Activated naive CD8-positive, alpha-beta T cell (primary cell): ENCODE measurements at regions not wholly inside any gene's neighbourhood (a gene's known extent, or its start where the extent isn't known, plus 50 kb on each side); places are given as distances from the start of the nearest gene placed in this dataset.

Source experiments
- H3K27ac Mint-ChIP-seq: one replicate; pipeline ENCODE4 v1.8.0; 2021; ENCODE audit warnings: mixed read lengths
- H3K27me3 Mint-ChIP-seq: one replicate; pipeline ENCODE4 v1.8.0; 2021; ENCODE audit warnings: mixed read lengths
- H3K36me3 Mint-ChIP-seq: one replicate; pipeline ENCODE4 v1.8.0; 2021; ENCODE audit warnings: mixed read lengths
- H3K4me1 Mint-ChIP-seq: one replicate; pipeline ENCODE4 v1.8.0; 2021; ENCODE audit warnings: low read depth, mixed read lengths
- H3K4me3 Mint-ChIP-seq: one replicate; pipeline ENCODE4 v1.8.0; 2021; ENCODE audit warnings: mild to moderate bottlenecking, mixed read lengths
- H3K9me3 Mint-ChIP-seq: one replicate; pipeline ENCODE4 v1.8.0; 2021; ENCODE audit warnings: low read depth, mixed read lengths

GRCh38 chr6:17020889-17021538, 80.8 kb upstream of the STMND1 start:
- Mint-ChIP-seq H3K9me3 (peaks cover 8% of the 10 kb centered on the region), H3K4me1 (peaks cover 5% of the 10 kb centered on the region), H3K36me3 (peaks cover 3% of the 10 kb centered on the region), H3K27me3 (peaks cover 3% of the 10 kb centered on the region), H3K4me3 (no peak overlapping the region), H3K27ac (no peak overlapping the region)

- H3K27me3 Mint-ChIP-seq: peaks cover 2% of the 10 kb centered on the region
Measured at GRCh38 chr6:17018425-17018824, 83.4 kb upstream of the STMND1 start.

DNA sequence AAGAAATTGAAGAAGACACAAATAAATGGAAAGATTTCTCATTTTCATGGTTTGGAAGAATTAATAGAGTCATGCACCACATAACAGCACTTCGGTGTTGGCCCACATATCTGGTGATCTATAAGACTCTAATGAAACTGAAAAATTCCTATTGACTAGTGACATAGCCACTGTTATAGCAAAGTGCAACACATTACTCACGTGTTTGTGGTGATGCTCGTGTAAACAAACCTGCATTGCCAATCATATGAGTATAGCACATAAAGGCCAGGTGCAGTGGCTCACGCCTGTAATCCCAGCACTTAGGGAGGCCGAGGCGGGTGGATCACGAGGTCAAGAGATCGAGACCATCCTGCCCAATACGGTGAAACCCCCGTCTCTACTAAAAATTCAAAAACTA, 84.4 kb upstream of the STMND1 start:
- H3K4me1 Mint-ChIP-seq: peaks cover 17% of the 10 kb centered on the region
- peaks cover 6% of the 10 kb centered on the region for H3K27me3 Mint-ChIP-seq
- H3K27ac Mint-ChIP-seq: no peak overlapping the region
- no peaks in the 10 kb centered on the region for H3K36me3 Mint-ChIP-seq
- H3K4me3 Mint-ChIP-seq: no peak overlapping the region
- peaks cover 4% of the 10 kb centered on the region for H3K9me3 Mint-ChIP-seq

More at GRCh38 chr6:17018425-17018824, 83.4 kb upstream of the STMND1 start:
- no peaks in the 10 kb centered on the region for H3K36me3 Mint-ChIP-seq
- no peak overlapping the region for H3K4me3 Mint-ChIP-seq
- H3K4me1 Mint-ChIP-seq: peaks cover 17% of the 10 kb centered on the region
- H3K27ac Mint-ChIP-seq: no peak overlapping the region
- H3K9me3 Mint-ChIP-seq: peaks cover 4% of the 10 kb centered on the region

GRCh38 chr6:17015551-17016381, 86.1 kb upstream of the STMND1 start:
- H3K27me3 Mint-ChIP-seq: peaks cover 8% of the 10 kb centered on the region
- H3K9me3 Mint-ChIP-seq: peaks cover 4% of the 10 kb centered on the region
- peak overlapping the region; percentile 81 for H3K4me3 Mint-ChIP-seq
- H3K27ac Mint-ChIP-seq: peak overlapping the region; percentile 51
- peaks cover 17% of the 10 kb centered on the region for H3K4me1 Mint-ChIP-seq
- H3K36me3 Mint-ChIP-seq: no peaks in the 10 kb centered on the region

GRCh38 chr6:17015144-17015543, 86.7 kb upstream of the STMND1 start:
- H3K4me3 Mint-ChIP-seq: peak overlapping the region; percentile 80
- H3K27ac Mint-ChIP-seq: peak overlapping the region; percentile 61

DNA sequence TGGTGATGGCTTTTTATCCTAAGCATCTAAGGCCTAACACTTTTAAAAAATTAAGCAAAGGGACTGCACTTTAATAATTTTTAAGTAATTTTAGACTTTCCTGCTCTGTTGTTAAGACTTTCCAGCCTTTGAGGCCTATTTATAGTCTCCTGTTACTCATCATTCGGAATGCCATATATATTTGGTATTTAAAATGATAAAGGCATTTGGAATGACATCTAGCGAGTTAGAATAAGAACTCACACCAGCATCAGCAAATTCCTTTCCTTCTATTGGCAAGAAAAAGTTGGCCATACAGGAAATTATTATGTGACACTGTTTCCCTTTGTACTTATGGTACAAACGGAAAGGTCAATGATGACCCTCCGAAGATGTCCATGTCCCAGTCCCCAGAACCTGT, 88.1 kb upstream of the STMND1 start:
- Mint-ChIP-seq H3K27me3 (peaks cover 8% of the 10 kb centered on the region), H3K27ac (no peak overlapping the region), H3K4me3 (no peak overlapping the region)

More at GRCh38 chr6:17015144-17015543, 86.7 kb upstream of the STMND1 start:
- no peaks in the 10 kb centered on the region for H3K36me3 Mint-ChIP-seq
- peaks cover 8% of the 10 kb centered on the region for H3K27me3 Mint-ChIP-seq
- peaks cover 17% of the 10 kb centered on the region for H3K4me1 Mint-ChIP-seq
- peaks cover 4% of the 10 kb centered on the region for H3K9me3 Mint-ChIP-seq

DNA sequence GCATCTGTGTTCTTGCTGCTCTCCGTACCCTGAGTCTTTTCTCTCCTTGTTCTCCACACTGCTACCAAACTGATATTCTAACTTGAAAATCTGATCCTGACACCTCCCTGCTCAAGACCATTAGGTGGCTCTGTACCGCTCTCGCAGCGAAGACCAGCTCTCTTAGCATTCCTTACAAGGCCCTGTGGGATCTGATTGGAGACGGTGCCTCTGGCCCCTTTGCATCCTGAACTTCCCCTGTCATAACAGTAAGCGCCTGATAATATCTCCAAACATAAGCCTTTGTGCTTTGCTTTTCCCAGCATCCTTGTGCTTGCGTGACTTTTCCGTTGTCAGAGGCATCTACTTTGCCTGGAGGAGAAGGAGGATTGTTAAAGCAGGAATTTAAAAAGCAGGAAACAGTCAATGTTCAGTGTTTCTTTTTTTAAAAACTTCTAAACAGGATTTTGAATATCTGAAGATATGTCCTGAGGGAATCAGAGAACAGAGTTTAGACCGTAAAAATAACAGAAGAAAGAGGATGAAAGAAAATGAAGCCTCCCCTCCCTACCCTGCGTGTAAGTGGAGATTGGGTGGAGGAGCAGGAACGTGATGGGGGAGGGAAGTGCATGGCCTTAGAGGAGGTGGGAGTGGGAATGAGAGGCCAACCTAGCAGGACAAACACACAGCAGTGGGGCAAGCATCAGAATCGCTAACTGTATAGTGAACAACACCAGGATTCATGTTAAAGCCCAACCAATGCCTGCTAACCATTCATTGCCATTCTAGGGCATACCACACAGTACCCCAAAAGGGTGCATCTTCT, 89.2 kb upstream of the STMND1 start:
- Mint-ChIP-seq H3K27ac (no peak overlapping the region), H3K4me3 (no peak overlapping the region), H3K4me1 (peaks cover 21% of the 10 kb centered on the region), H3K36me3 (no peaks in the 10 kb centered on the region), H3K27me3 (peaks cover 7% of the 10 kb centered on the region), H3K9me3 (peaks cover 10% of the 10 kb centered on the region)

More for the DNA sequence above, 88.1 kb upstream of the STMND1 start:
- H3K9me3 Mint-ChIP-seq: peaks cover 4% of the 10 kb centered on the region
- no peaks in the 10 kb centered on the region for H3K36me3 Mint-ChIP-seq
- peaks cover 17% of the 10 kb centered on the region for H3K4me1 Mint-ChIP-seq

DNA sequence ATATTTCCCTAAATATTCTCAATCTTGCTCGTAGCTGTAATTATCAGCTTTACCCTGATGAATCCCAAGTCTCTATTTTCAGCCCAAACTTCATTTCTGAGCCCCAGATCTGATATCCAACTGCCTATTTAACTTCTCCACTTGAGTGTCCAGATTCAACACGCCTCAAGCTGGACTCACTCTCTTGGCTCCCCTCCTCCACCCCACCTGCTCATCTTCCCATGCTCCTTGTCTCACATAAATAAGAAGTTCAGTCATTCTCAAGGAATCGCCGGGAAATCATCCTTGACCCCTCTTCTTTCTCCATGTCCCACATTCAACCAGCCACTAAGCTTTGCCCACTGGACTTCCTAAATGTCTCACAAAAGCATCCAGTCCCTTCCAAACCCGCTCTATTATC, 89.9 kb upstream of the STMND1 start:
- peaks cover 10% of the 10 kb centered on the region for H3K9me3 Mint-ChIP-seq
- peaks cover 21% of the 10 kb centered on the region for H3K4me1 Mint-ChIP-seq
- H3K27me3 Mint-ChIP-seq: peaks cover 7% of the 10 kb centered on the region
- no peaks in the 10 kb centered on the region for H3K36me3 Mint-ChIP-seq
- no peak overlapping the region for H3K4me3 Mint-ChIP-seq
- H3K27ac Mint-ChIP-seq: no peak overlapping the region

DNA sequence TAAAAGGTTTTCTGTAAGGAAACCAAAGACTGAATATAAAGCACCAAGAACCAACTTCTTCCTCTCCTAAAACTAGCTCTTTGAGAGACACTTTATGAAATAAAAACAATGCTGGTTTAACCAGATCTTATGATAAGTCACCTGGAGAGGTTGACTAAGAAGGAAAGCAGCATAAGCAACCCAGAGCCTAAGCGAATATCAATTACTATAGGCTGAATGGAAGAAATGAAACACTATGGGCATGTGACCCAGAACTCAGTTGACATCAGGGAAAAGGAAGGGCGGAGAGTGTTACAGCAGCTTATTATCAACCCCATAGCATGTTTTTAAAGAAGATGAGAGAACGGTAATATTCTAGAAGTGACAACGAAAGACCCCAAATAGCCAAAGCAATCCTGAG, 94.1 kb upstream of the STMND1 start:
- Mint-ChIP-seq H3K9me3 (peaks cover 5% of the 10 kb centered on the region), H3K4me3 (no peak overlapping the region), H3K27me3 (peaks cover 20% of the 10 kb centered on the region), H3K27ac (peak overlapping the region; percentile 47), H3K4me1 (peaks cover 4% of the 10 kb centered on the region), H3K36me3 (no peaks in the 10 kb centered on the region)

DNA sequence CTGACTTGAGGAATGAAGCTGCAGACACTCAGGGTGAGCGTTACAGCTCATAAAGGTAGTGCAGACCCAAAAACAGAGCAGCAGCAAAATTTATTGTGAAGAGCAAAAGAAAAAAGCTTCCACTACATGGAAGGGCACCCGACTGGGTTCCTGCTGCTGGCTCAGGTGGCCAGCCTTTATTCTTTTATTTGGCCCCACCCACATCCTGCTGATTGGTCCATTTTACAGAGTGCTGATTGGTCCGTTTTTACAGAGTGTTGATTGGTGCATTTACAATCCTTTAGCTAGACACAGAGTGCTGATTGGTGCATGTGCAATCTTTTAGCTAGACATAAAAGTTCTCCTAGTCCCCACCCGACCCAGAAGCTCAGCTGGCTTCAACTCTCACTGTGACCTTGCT, 95.3 kb upstream of the STMND1 start:
- Mint-ChIP-seq H3K27ac (no peak overlapping the region), H3K36me3 (no peaks in the 10 kb centered on the region), H3K4me1 (peaks cover 4% of the 10 kb centered on the region), H3K27me3 (peaks cover 25% of the 10 kb centered on the region), H3K9me3 (peaks cover 5% of the 10 kb centered on the region), H3K4me3 (no peak overlapping the region)

DNA sequence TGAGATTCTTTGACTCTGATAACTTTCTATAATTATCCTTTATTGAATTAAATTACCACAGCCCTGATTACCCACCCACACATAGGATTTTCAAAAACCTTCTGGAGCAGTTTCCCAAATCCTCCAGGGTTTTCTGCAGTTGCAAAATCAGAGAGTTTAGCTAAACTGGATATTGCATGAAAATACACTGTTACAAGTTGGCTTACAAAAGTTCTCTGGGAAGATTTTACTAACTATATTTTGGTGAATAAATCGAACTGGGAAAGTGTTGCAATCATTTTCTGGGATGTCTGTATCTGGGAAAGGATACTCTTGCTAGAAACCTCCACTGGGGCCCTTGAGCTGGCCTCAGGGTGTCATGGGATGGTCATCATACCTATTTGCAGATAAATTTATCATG, 97.6 kb upstream of the STMND1 start:
- H3K4me3 Mint-ChIP-seq: no peak overlapping the region

GRCh38 chr6:17002123-17002522, 99.7 kb upstream of the STMND1 start:
- Mint-ChIP-seq H3K27ac (no peak overlapping the region), H3K4me3 (no peak overlapping the region), H3K4me1 (no peaks in the 10 kb centered on the region), H3K27me3 (peaks cover 47% of the 10 kb centered on the region), H3K36me3 (no peaks in the 10 kb centered on the region), H3K9me3 (no peaks in the 10 kb centered on the region)

More for the DNA sequence above, 97.6 kb upstream of the STMND1 start:
- H3K36me3 Mint-ChIP-seq: no peaks in the 10 kb centered on the region
- H3K9me3 Mint-ChIP-seq: peaks cover 5% of the 10 kb centered on the region
- H3K4me1 Mint-ChIP-seq: peaks cover 4% of the 10 kb centered on the region
- no peak overlapping the region for H3K27ac Mint-ChIP-seq
- H3K27me3 Mint-ChIP-seq: peaks cover 33% of the 10 kb centered on the region

DNA sequence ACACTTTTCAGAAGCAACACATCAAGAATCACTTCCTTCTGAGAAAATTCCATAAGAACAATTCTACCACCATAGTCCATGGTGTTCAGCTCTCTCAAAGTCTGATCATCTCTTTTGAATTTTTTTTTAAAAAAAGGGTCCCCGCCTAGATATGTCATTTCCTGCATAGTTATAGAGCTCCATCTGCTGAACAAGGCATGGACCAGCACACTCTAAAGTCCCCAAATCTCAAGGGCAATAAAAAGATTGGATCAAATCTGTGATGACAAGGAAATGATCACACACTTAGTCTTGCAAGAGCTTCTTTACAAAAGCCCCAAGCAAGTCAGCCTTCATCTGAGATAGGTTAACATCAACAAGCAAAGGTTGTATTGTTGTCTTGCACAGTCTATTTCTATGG, 100.7 kb upstream of the STMND1 start:
- H3K9me3 Mint-ChIP-seq: no peaks in the 10 kb centered on the region
- H3K27ac Mint-ChIP-seq: no peak overlapping the region
- H3K27me3 Mint-ChIP-seq: peaks cover 47% of the 10 kb centered on the region
- no peak overlapping the region for H3K4me3 Mint-ChIP-seq
- no peaks in the 10 kb centered on the region for H3K36me3 Mint-ChIP-seq
- H3K4me1 Mint-ChIP-seq: no peaks in the 10 kb centered on the region

DNA sequence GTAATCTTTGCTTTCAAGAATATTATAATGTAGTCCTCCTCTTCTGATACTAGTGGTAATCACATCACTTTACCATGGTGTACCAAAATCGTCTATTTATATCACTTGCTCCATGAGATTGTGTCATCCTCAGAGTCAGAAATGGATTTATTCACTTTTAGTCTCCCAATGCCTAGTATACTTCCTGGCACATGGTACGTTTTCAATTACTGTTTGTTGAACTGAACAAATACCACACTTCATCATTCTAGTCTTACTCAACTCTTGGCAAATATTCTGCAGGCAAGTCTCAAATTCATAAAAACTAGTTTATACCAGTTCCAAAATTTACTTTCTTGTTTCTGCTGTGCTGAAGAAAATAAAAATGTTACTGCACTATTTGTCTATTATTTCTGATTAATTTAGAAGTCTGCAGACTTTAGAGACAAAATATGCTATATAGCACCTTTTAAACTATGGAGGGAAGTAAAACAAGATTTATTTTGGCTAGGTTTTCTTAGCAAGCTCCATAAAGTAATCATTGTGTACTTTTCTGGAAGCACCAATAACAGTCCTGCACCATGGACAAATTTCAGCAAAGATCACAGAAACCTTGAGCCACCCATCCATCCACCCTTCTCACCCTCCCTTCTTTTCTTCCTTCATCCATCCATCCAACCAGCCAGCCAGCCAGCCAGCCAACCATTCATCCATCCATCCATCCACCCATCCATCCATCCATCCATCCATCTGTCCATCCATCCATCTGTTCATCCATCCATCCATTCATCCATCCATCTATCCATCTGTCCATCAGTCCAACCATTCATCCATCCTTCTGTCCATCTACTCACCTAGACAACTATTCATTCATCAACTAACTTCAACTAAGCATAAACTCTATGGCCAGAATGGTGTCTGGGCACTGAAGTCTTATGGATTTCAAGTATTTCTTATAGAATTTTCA, 102.1 kb upstream of the STMND1 start:
- Mint-ChIP-seq H3K4me1 (no peaks in the 10 kb centered on the region), H3K4me3 (no peak overlapping the region), H3K36me3 (no peaks in the 10 kb centered on the region), H3K27me3 (peaks cover 47% of the 10 kb centered on the region), H3K9me3 (no peaks in the 10 kb centered on the region), H3K27ac (no peak overlapping the region)
